IMR-90 (cell line): ENCODE measurements at regions not wholly inside any gene's neighbourhood (a gene's known extent, or its start where the extent isn't known, plus 50 kb on each side); places are given as distances from the start of the nearest gene placed in this dataset.

ENCODE experiments used
- ATAC-seq: fragments of 200-7000 bp; cut with Tn5 transposase; 2 replicates; pipeline ENCODE4 v1.9.1; 2020; ENCODE audit warnings: low read depth, mild to moderate bottlenecking, moderate library complexity
- BruUV-seq: library from RNA; stranded (reverse); fragments of 400-500 nt; replicated peaks from 2 replicates; lab custom pipeline; 2021; lab: Mats Ljungman, UMichigan
- CTCF ChIA-PET: fragments of 300-600 bp; formaldehyde crosslinking; extraction: SDS; loops from one replicate; lab custom pipeline; 2021; ENCODE audit warnings: antibody characterized with exemption; lab: Yijun Ruan, JAX
- POLR2A ChIA-PET: fragments of 300-600 bp; sonication (Branson Sonifier 250); formaldehyde crosslinking; loops from one replicate; lab custom pipeline; 2022; ENCODE audit warnings: antibody characterized with exemption; ENCODE audit not compliant: unreplicated experiment; lab: Charles Lee
- DNase-seq: peaks from one replicate; pipeline ENCODE4 v3.0.0; 2013
- H2AFZ ChIP-seq: replicated peaks from 2 replicates; pipeline ENCODE3; 2013; ENCODE audit warnings: low read length, mild to moderate bottlenecking; ENCODE audit not compliant: poor library complexity
- H2AK5ac ChIP-seq: 2 replicates; pipeline ENCODE4 v1.6.1; 2013; ENCODE audit warnings: low read depth, low read length, inconsistent platforms
- H2AK9ac ChIP-seq: replicated peaks from 2 replicates; pipeline ENCODE3; 2013; ENCODE audit warnings: mild to moderate bottlenecking, low read depth, low read length, moderate library complexity; ENCODE audit not compliant: poor library complexity
- H2BK120ac ChIP-seq: 2 replicates; pipeline ENCODE4 v1.6.1; 2013; ENCODE audit warnings: low read depth, low read length, inconsistent platforms
- H2BK15ac ChIP-seq: 3 replicates; pipeline ENCODE4 v1.6.1; 2013; ENCODE audit warnings: low read depth, low read length, inconsistent platforms
- H2BK20ac ChIP-seq: 2 replicates; pipeline ENCODE4 v1.6.1; 2013; ENCODE audit warnings: low read depth, mild to moderate bottlenecking, inconsistent platforms, low read length, moderate library complexity
- H2BK5ac ChIP-seq: 2 replicates; pipeline ENCODE4 v1.6.1; 2013; ENCODE audit warnings: mild to moderate bottlenecking, low read depth, low read length, inconsistent platforms; ENCODE audit not compliant: poor library complexity, severe bottlenecking
- H3K14ac ChIP-seq: replicated peaks from 2 replicates; pipeline ENCODE4 v1.6.1; 2013; ENCODE audit warnings: low read depth, low read length, inconsistent platforms
- H3K18ac ChIP-seq: 2 replicates; pipeline ENCODE4 v1.6.1; 2013; ENCODE audit warnings: low read depth, low read length, control low read depth
- H3K23ac ChIP-seq: 2 replicates; pipeline ENCODE4 v1.6.1; 2013; ENCODE audit warnings: low read depth, low read length, inconsistent platforms
- H3K27ac ChIP-seq: 2 replicates; pipeline ENCODE4 v1.5.1; 2013; ENCODE audit warnings: mild to moderate bottlenecking, control low read depth, low read length; ENCODE audit not compliant: insufficient read depth
- H3K27me3 ChIP-seq: 2 replicates; pipeline ENCODE4 v1.6.1; 2013; ENCODE audit warnings: low read length; ENCODE audit not compliant: control insufficient read depth, insufficient read depth
- H3K36me3 ChIP-seq: 2 replicates; pipeline ENCODE4 v1.6.1; 2013; ENCODE audit warnings: low read length, mixed read lengths; ENCODE audit not compliant: control insufficient read depth, insufficient read depth
- H3K4ac ChIP-seq: 2 replicates; pipeline ENCODE4 v1.6.1; 2013; ENCODE audit warnings: low read depth, low read length, inconsistent platforms
- H3K4me1 ChIP-seq: 2 replicates; pipeline ENCODE4 v1.6.1; 2013; ENCODE audit warnings: low read length, mixed read lengths; ENCODE audit not compliant: control insufficient read depth, insufficient read depth
- H3K4me2 ChIP-seq: 2 replicates; pipeline ENCODE4 v1.6.1; 2013; ENCODE audit warnings: low read depth, mild to moderate bottlenecking, control low read depth, low read length, moderate library complexity
- H3K4me3 ChIP-seq: 2 replicates; pipeline ENCODE4 v1.5.1; 2013; ENCODE audit warnings: low read depth, mild to moderate bottlenecking, control low read depth, low read length, moderate library complexity; ENCODE audit not compliant: insufficient read depth
- H3K56ac ChIP-seq: 2 replicates; pipeline ENCODE4 v1.6.1; 2013; ENCODE audit warnings: low read length, inconsistent platforms; ENCODE audit not compliant: insufficient read depth; ENCODE audit errors: extremely low read depth
- H3K79me1 ChIP-seq, 2 experiments: 2 replicates each; pipeline ENCODE4 v1.6.1; 2013; ENCODE audit warnings: low read length in 2 of 2, inconsistent platforms in 1 of 2, low read depth in 1 of 2
- H3K9ac ChIP-seq: 2 replicates; pipeline ENCODE4 v1.6.1; 2013; ENCODE audit warnings: low read depth, low read length, control low read depth
- H3K9me1 ChIP-seq: 2 replicates; pipeline ENCODE4 v1.6.1; 2013; ENCODE audit warnings: low read length, inconsistent platforms; ENCODE audit not compliant: insufficient read depth
- H3K9me3 ChIP-seq: 2 replicates; pipeline ENCODE4 v1.6.1; 2013; ENCODE audit warnings: low read length; ENCODE audit not compliant: control insufficient read depth, insufficient read depth
- H4K20me1 ChIP-seq: 2 replicates; pipeline ENCODE4 v1.6.1; 2013; ENCODE audit warnings: low read length, inconsistent platforms; ENCODE audit not compliant: insufficient read depth
- H4K5ac ChIP-seq: 2 replicates; pipeline ENCODE4 v1.6.1; 2013; ENCODE audit warnings: mild to moderate bottlenecking, low read depth, low read length, control low read depth
- H4K8ac ChIP-seq, 2 experiments: 2 replicates each; pipeline ENCODE4 v1.6.1; 2013; ENCODE audit warnings: low read depth in 2 of 2, low read length in 2 of 2, control low read depth in 1 of 2, inconsistent platforms in 1 of 2
- H4K91ac ChIP-seq: 2 replicates; pipeline ENCODE4 v1.6.1; 2013; ENCODE audit warnings: low read depth, low read length, inconsistent platforms; ENCODE audit not compliant: insufficient read depth
- BHLHE40 ChIP-seq: fragments of 150-350 bp; IDR thresholded peaks from 2 replicates; pipeline ENCODE4 v1.6.1; 2016; ENCODE audit warnings: mild to moderate bottlenecking, low read depth, low read length
- CEBPB ChIP-seq: IDR thresholded peaks from 2 replicates; pipeline ENCODE4 v1.6.1; 2012; ENCODE audit warnings: low read depth, low read length, improper control_type of control experiment
- CHD1 ChIP-seq: IDR thresholded peaks from 2 replicates; pipeline ENCODE4 v1.6.1; 2012; ENCODE audit warnings: low read depth, low read length, improper control_type of control experiment
- CTCF ChIP-seq: conservative IDR thresholded peaks from 2 replicates; pipeline ENCODE4 v1.5.1; 2012; ENCODE audit warnings: mild to moderate bottlenecking, low read depth, low read length, improper control_type of control experiment
- ELK1 ChIP-seq: fragments of 150-350 bp; IDR thresholded peaks from 2 replicates; pipeline ENCODE4 v1.6.1; 2016; ENCODE audit warnings: low read depth, mild to moderate bottlenecking, low read length, moderate library complexity, borderline replicate concordance
- FOS ChIP-seq: fragments of 150-350 bp; IDR thresholded peaks from 2 replicates; pipeline ENCODE4 v1.6.1; 2016; ENCODE audit warnings: low read depth, low read length
- MAFK ChIP-seq: IDR thresholded peaks from 2 replicates; pipeline ENCODE4 v1.6.1; 2012; ENCODE audit warnings: low read depth, low read length, improper control_type of control experiment
- MXI1 ChIP-seq: IDR thresholded peaks from 2 replicates; pipeline ENCODE4 v1.6.1; 2012; ENCODE audit warnings: low read depth, mild to moderate bottlenecking, low read length, moderate library complexity, borderline replicate concordance
- RFX5 ChIP-seq: IDR thresholded peaks from 2 replicates; pipeline ENCODE4 v1.8.0; 2012; ENCODE audit warnings: low read depth, mild to moderate bottlenecking, low read length, moderate library complexity
- SMC3 ChIP-seq: fragments of 150-350 bp; IDR thresholded peaks from 2 replicates; pipeline ENCODE4 v1.6.1; 2016; ENCODE audit warnings: low read depth, mild to moderate bottlenecking, antibody characterized with exemption, low read length, moderate library complexity
- USF2 ChIP-seq: fragments of 150-350 bp; IDR thresholded peaks from 2 replicates; pipeline ENCODE4 v1.6.1; 2017; ENCODE audit warnings: mild to moderate bottlenecking, antibody characterized with exemption, low read length, low read depth
- WGBS, 2 experiments: methylation state at CpG; one replicate each; pipeline versions ENCODE4 v1.1.5 to v1.1.7; 2013; ENCODE audit warnings: missing lambda C conversion rate in 2 of 2; ENCODE audit not compliant: insufficient read length in 1 of 2; ENCODE audit errors: extremely low coverage in 2 of 2; 5-methylcytosine and 5-hydroxymethylcytosine counted together
- dilution Hi-C: fragments of 300-500 bp; cut with HindIII; formaldehyde crosslinking; loops from one replicate; pipeline ENCODE4 v1.14.3; 2018; ENCODE audit warnings: low sequenced_read_pairs; ENCODE audit not compliant: unreplicated experiment
- in situ Hi-C: fragments of 300-500 bp; cut with MboI; formaldehyde crosslinking; loops from 3 replicates; pipeline ENCODE4 v1.14.3; 2019; ENCODE audit warnings: low sequenced_read_pairs, inconsistent platforms, mixed read lengths
- intact Hi-C: fragments of 100-400 bp; cut with micrococcal nuclease; formaldehyde crosslinking; loops from 2 replicates; pipeline ENCODE4 v1.10.0; 2022

- Histone ChIP-seq H2BK120ac (peak overlapping the region; percentile 84), H4K20me1 (no peaks in the 10 kb centered on the region), H3K4me3 (no peak overlapping the region), H3K27ac (peak overlapping the region; percentile 11; the same call in 1 of the 2 replicates), H3K4me1 (peaks cover 18% of the 10 kb centered on the region), H3K36me3 (no peaks in the 10 kb centered on the region), H3K27me3 (no peaks in the 10 kb centered on the region), H3K79me1 (no peaks in the 10 kb centered on the region), H2BK15ac (no peak overlapping the region; the same call in 1 of the 3 replicates), H3K18ac (peak overlapping the region; percentile 89), H2AK9ac (no peak overlapping the region), H3K9me1 (peaks cover 3% of the 10 kb centered on the region; the same call in 1 of the 2 replicates), H2AK5ac (peak overlapping the region; percentile 83; the same call in 1 of the 2 replicates), H3K23ac (no peak overlapping the region), H3K9me3 (no peaks in the 10 kb centered on the region), H2AFZ (no peak overlapping the region), H4K8ac (no peak overlapping the region), H3K14ac (peak overlapping the region; percentile 77), H4K91ac (peak overlapping the region; percentile 4), H2BK5ac (no peak overlapping the region), H3K56ac (no peak overlapping the region), H2BK20ac (peak overlapping the region; percentile 81; the same call in 1 of the 2 replicates), H3K4me2 (no peak overlapping the region), H3K9ac (no peak overlapping the region), H3K4ac (peak overlapping the region; percentile 65), H4K5ac (peak overlapping the region; percentile 73)
- intact Hi-C loops, result loop anchor here (10.0 kb wide), 1 partner anchor 639 kb away; no protein-coding TSS in a partner anchor
- CTCF ChIA-PET, result no interaction called here
- dilution Hi-C loops, result no loop called here
- POLR2A ChIA-PET, result interaction anchor here (0.6 kb wide), 1 partner anchor 169 kb away, joined by 3 read pairs; no protein-coding TSS in a partner anchor
- BruUV-seq, result no TSS peak
- in situ Hi-C loops, result no loop called here
- ATAC-seq (no peak), DNase-seq (no peak)
- no CpG with 5 or more reads among the region's 2 CpGs for WGBS, 2 experiments
- TF ChIP-seq FOS (no peak), CHD1 (no peak), BHLHE40 (no peak), MAFK (no peak), CEBPB (no peak), RFX5 (no peak), MXI1 (no peak), USF2 (no peak), CTCF (no peak), SMC3 (no peak), ELK1 (no peak)
Measured at GRCh38 chr3:106425916-106426315, 557.1 kb upstream of the CBLB start.
